H9 (cell line): ENCODE measurements at regions not wholly inside any gene's neighbourhood (a gene's known extent, or its start where the extent isn't known, plus 50 kb on each side); places are given as distances from the start of the nearest gene placed in this dataset.

Experiments
- DNase-seq: peaks from one replicate; pipeline ENCODE4 v3.0.0-alpha.2; 2017
- H2AFZ ChIP-seq: one replicate; pipeline ENCODE4 v1.6.1; 2013; ENCODE audit warnings: mild to moderate bottlenecking, low read length, control low read depth, moderate library complexity
- H2AK5ac ChIP-seq: 2 replicates; pipeline ENCODE4 v1.6.1; 2013; ENCODE audit warnings: low read length, control low read depth, mixed read lengths; ENCODE audit not compliant: insufficient read length
- H2BK120ac ChIP-seq: one replicate; pipeline ENCODE4 v1.6.1; 2013; ENCODE audit warnings: low read depth, mild to moderate bottlenecking, low read length, control low read depth, inconsistent platforms; ENCODE audit not compliant: poor library complexity, severe bottlenecking
- H2BK12ac ChIP-seq: 2 replicates; pipeline ENCODE4 v1.6.1; 2013; ENCODE audit warnings: low read length, control low read depth, mixed read lengths, low read depth; ENCODE audit not compliant: insufficient read length
- H2BK15ac ChIP-seq: 2 replicates; pipeline ENCODE4 v1.6.1; 2013; ENCODE audit warnings: low read depth, low read length, control low read depth
- H2BK20ac ChIP-seq: one replicate; pipeline ENCODE4 v1.6.1; 2013; ENCODE audit warnings: low read depth, mild to moderate bottlenecking, low read length, control low read depth, inconsistent platforms; ENCODE audit not compliant: poor library complexity, severe bottlenecking
- H2BK5ac ChIP-seq: 2 replicates; pipeline ENCODE4 v1.6.1; 2013; ENCODE audit warnings: low read length, control low read depth, mixed read lengths; ENCODE audit not compliant: insufficient read length
- H3K14ac ChIP-seq: 2 replicates; pipeline ENCODE4 v1.6.1; 2013; ENCODE audit warnings: low read length, control low read depth; ENCODE audit not compliant: insufficient read depth
- H3K18ac ChIP-seq: 2 replicates; pipeline ENCODE4 v1.6.1; 2013; ENCODE audit warnings: low read depth, mild to moderate bottlenecking, mixed read lengths, low read length, control low read depth; ENCODE audit not compliant: insufficient read length
- H3K23ac ChIP-seq: 2 replicates; pipeline ENCODE4 v1.6.1; 2013; ENCODE audit warnings: low read length, control low read depth, mixed read lengths, low read depth; ENCODE audit not compliant: insufficient read length
- H3K23me2 ChIP-seq: 2 replicates; pipeline ENCODE4 v1.6.1; 2013; ENCODE audit warnings: low read depth, mild to moderate bottlenecking, mixed read lengths, low read length, control low read depth; ENCODE audit not compliant: insufficient read length, poor library complexity, severe bottlenecking
- H3K27ac ChIP-seq: 2 replicates; pipeline ENCODE4 v1.5.1; 2013; ENCODE audit warnings: low read length, control low read depth, mixed read lengths, low read depth; ENCODE audit not compliant: insufficient read length
- H3K27me3 ChIP-seq: 2 replicates; pipeline ENCODE4 v1.6.1; 2013; ENCODE audit warnings: low read length, control low read depth, inconsistent platforms; ENCODE audit not compliant: insufficient read depth
- H3K4ac ChIP-seq: 2 replicates; pipeline ENCODE4 v1.6.1; 2013; ENCODE audit warnings: low read depth, mild to moderate bottlenecking, control low read depth, inconsistent platforms, low read length, moderate library complexity
- H3K4me1 ChIP-seq: 2 replicates; pipeline ENCODE4 v1.6.1; 2013; ENCODE audit warnings: low read length, control low read depth, inconsistent platforms; ENCODE audit not compliant: insufficient read depth
- H3K4me2 ChIP-seq: 2 replicates; pipeline ENCODE4 v1.6.1; 2013; ENCODE audit warnings: low read length, control low read depth, mixed read lengths; ENCODE audit not compliant: insufficient read length, insufficient read depth
- H3K56ac ChIP-seq: 2 replicates; pipeline ENCODE4 v1.6.1; 2013; ENCODE audit warnings: low read depth, mild to moderate bottlenecking, mixed read lengths, low read length, control low read depth; ENCODE audit not compliant: insufficient read length
- H3K79me1 ChIP-seq: 2 replicates; pipeline ENCODE4 v1.6.1; 2013; ENCODE audit warnings: low read depth, mild to moderate bottlenecking, moderate library complexity, low read length, control low read depth, inconsistent platforms; ENCODE audit not compliant: insufficient read depth, poor library complexity, severe bottlenecking
- H3K79me2 ChIP-seq: 2 replicates; pipeline ENCODE4 v1.6.1; 2013; ENCODE audit warnings: low read length, control low read depth, inconsistent platforms; ENCODE audit not compliant: insufficient read depth
- H3K9ac ChIP-seq: 2 replicates; pipeline ENCODE4 v1.6.1; 2013; ENCODE audit warnings: low read length, control low read depth, mixed read lengths; ENCODE audit not compliant: insufficient read length; ENCODE audit errors: extremely low read depth
- H3K9me3 ChIP-seq: one replicate; pipeline ENCODE4 v1.6.1; 2013; ENCODE audit warnings: low read depth, low read length, inconsistent platforms; ENCODE audit not compliant: control insufficient read depth
- H3T11ph ChIP-seq: one replicate; pipeline ENCODE4 v1.6.1; 2013; ENCODE audit warnings: mild to moderate bottlenecking, low read length, control low read depth, inconsistent platforms
- H4K20me1 ChIP-seq: one replicate; pipeline ENCODE4 v1.6.1; 2013; ENCODE audit not compliant: control insufficient read depth, insufficient read length, insufficient read depth
- H4K5ac ChIP-seq: 2 replicates; pipeline ENCODE4 v1.6.1; 2013; ENCODE audit warnings: low read depth, mild to moderate bottlenecking, mixed read lengths, low read length, control low read depth; ENCODE audit not compliant: insufficient read length
- H4K8ac ChIP-seq: replicated peaks from 2 replicates; pipeline ENCODE4 v1.6.1; 2013; ENCODE audit warnings: low read length, control low read depth, mixed read lengths, low read depth; ENCODE audit not compliant: insufficient read length
- H4K91ac ChIP-seq: 2 replicates; pipeline ENCODE4 v1.6.1; 2013; ENCODE audit warnings: low read depth, mild to moderate bottlenecking, moderate library complexity, mixed read lengths, low read length, control low read depth; ENCODE audit not compliant: insufficient read length
- H3K27ac Mint-ChIP-seq, 3 experiments: 2 replicates in 2 of 3; 3 replicates in 1 of 3; pipeline ENCODE4 v1.8.0; 2020 to 2021; ENCODE audit warnings: mixed read lengths in 3 of 3, mild to moderate bottlenecking in 1 of 3, moderate library complexity in 1 of 3
- H3K27me3 Mint-ChIP-seq: 2 replicates; pipeline ENCODE4 v1.8.0; 2021; ENCODE audit warnings: low read depth, mild to moderate bottlenecking, moderate library complexity, mixed read lengths
- H3K36me3 Mint-ChIP-seq, 3 experiments: 2 replicates in 2 of 3; 3 replicates in 1 of 3; pipeline ENCODE4 v1.8.0; 2020 to 2021; ENCODE audit warnings: low read depth in 3 of 3, mixed read lengths in 3 of 3; ENCODE audit not compliant: insufficient read depth in 1 of 3
- H3K4me1 Mint-ChIP-seq, 2 experiments: 2 replicates each; pipeline ENCODE4 v1.8.0; 2020; ENCODE audit warnings: mixed read lengths in 2 of 2
- H3K4me3 Mint-ChIP-seq, 2 experiments: 2 replicates in 1 of 2; 3 replicates in 1 of 2; pipeline ENCODE4 v1.8.0; 2020 to 2021; ENCODE audit warnings: mild to moderate bottlenecking in 2 of 2, mixed read lengths in 2 of 2, moderate library complexity in 1 of 2
- H3K9me3 Mint-ChIP-seq, 2 experiments: 2 replicates in 1 of 2; 3 replicates in 1 of 2; pipeline ENCODE4 v1.8.0; 2020; ENCODE audit warnings: mild to moderate bottlenecking in 2 of 2, mixed read lengths in 2 of 2, moderate library complexity in 1 of 2
- CTCF ChIP-seq: fragments of 200-600 bp; sonication (generic); conservative IDR thresholded peaks from 3 replicates; pipeline ENCODE4 v1.8.0; 2021; ENCODE audit warnings: antibody characterized with exemption, mild to moderate bottlenecking
- WGBS: extraction: QIAGEN DNeasy Blood & Tissue Kit; methylation state at CpG from one replicate; pipeline ENCODE4 v1.1.7; 2013; ENCODE audit warnings: missing lambda C conversion rate, low lambda C conversion rate, mixed read lengths; ENCODE audit not compliant: insufficient read length; ENCODE audit errors: extremely low coverage; 5-methylcytosine and 5-hydroxymethylcytosine counted together

- Histone ChIP-seq H2AFZ (no peak overlapping the region), H3K27me3 (no peaks in the 10 kb centered on the region), H2BK120ac (no peak overlapping the region), H4K91ac (no peak overlapping the region), H3K4me1 (peaks cover 2% of the 10 kb centered on the region; the same call in 1 of the 2 replicates), H3K9me3 (peaks cover 5% of the 10 kb centered on the region), H2BK5ac (no peak overlapping the region), H2AK5ac (no peak overlapping the region), H3K18ac (no peak overlapping the region), H3K79me2 (no peaks in the 10 kb centered on the region), H3K9ac (no peak overlapping the region), H3K79me1 (no peaks in the 10 kb centered on the region), H4K8ac (no peak overlapping the region), H4K20me1 (no peaks in the 10 kb centered on the region), H3K56ac (no peak overlapping the region), H2BK12ac (no peak overlapping the region), H2BK20ac (no peak overlapping the region), H3K23ac (no peak overlapping the region), H3T11ph (no peak overlapping the region), H2BK15ac (no peak overlapping the region), H3K23me2 (no peaks in the 10 kb centered on the region), H3K14ac (no peak overlapping the region), H3K4ac (no peak overlapping the region), H3K27ac (no peak overlapping the region), H3K4me2 (no peak overlapping the region), H4K5ac (no peak overlapping the region)
- Mint-ChIP-seq H3K36me3 (peaks cover 6 to 15% (median 12%) of the 10 kb centered on the region in 3 experiments), H3K4me3 (no peak overlapping the region), H3K4me1 (peaks cover 32% of the 10 kb centered on the region in 2 experiments), H3K9me3 (peaks cover 14 to 17% of the 10 kb centered on the region in 2 experiments), H3K27me3 (peaks cover 2% of the 10 kb centered on the region), H3K27ac (no peak overlapping the region; a peak in 1 of 7 replicates)
- no CpG with 5 or more reads among the region's 18 CpGs for WGBS
- no peak for TF ChIP-seq CTCF
- no peak for DNase-seq
Observed at GRCh38 chr5:3510642-3511417, 84.8 kb upstream of the IRX1 start.
